B cell (primary cell): ENCODE measurements at regions not wholly inside any gene's neighbourhood (a gene's known extent, or its start where the extent isn't known, plus 50 kb on each side); places are given as distances from the start of the nearest gene placed in this dataset.

Source experiments
- ATAC-seq: fragments of 200-7000 bp; cut with Tn5 transposase; one replicate; pipeline ENCODE4 v1.10.0; 2021; ENCODE audit warnings: low read depth, mild to moderate bottlenecking, moderate number of reproducible peaks, moderate library complexity
- CTCF ChIA-PET: fragments of 350-600 bp; sonication (Branson Sonifier 250); formaldehyde crosslinking; loops from one replicate; lab custom pipeline; 2021; ENCODE audit warnings: antibody characterized with exemption, inconsistent platforms; lab: Charles Lee
- POLR2A ChIA-PET: fragments of 350-600 bp; sonication (Branson Sonifier 250); formaldehyde crosslinking; loops from one replicate; lab custom pipeline; 2021; ENCODE audit warnings: antibody characterized with exemption; lab: Charles Lee
- DNase-seq: peaks from one replicate; pipeline ENCODE4 v3.0.0; 2013
- H2AFZ ChIP-seq: 2 replicates; pipeline ENCODE4 v1.6.1; 2012; ENCODE audit warnings: mild to moderate bottlenecking, low read depth, low read length; ENCODE audit not compliant: insufficient read depth, poor library complexity, severe bottlenecking
- H3K27ac ChIP-seq, 2 donors: 1 replicate in 1 of 2; 2 replicates in 1 of 2; pipeline ENCODE4 v1.5.1; 2012 to 2013; ENCODE audit warnings: low read length in 2 of 2, mild to moderate bottlenecking in 2 of 2, moderate library complexity in 1 of 2
- H3K27me3 ChIP-seq, 4 experiments: fragments of 200-600 bp in 1 of 4; sonication (generic) in 1 of 4; replicated peaks in 1 of 4; 1 replicate in 2 of 4; 2 replicates in 2 of 4; pipeline versions ENCODE4 v1.6.1 to v1.7.0; 2013 to 2016; ENCODE audit warnings: low read length in 3 of 4, mild to moderate bottlenecking in 2 of 4, mixed read lengths in 1 of 4, moderate library complexity in 1 of 4; ENCODE audit not compliant: insufficient read depth in 4 of 4, control insufficient read depth in 3 of 4; ENCODE audit errors: control extremely low read depth in 1 of 4
- H3K36me3 ChIP-seq, 2 experiments: replicated peaks in 1 of 2; 1 replicate in 1 of 2; 2 replicates in 1 of 2; pipeline versions ENCODE4 v1.6.1 to v1.7.1; 2013; ENCODE audit warnings: low read length in 1 of 2; ENCODE audit not compliant: insufficient read depth in 2 of 2, control insufficient read depth in 1 of 2; ENCODE audit errors: control extremely low read depth in 1 of 2, extremely low read depth in 1 of 2
- H3K4me1 ChIP-seq, 2 donors: fragments of 200-600 bp in 1 of 2; sonication (generic) in 1 of 2; 1 replicate in 1 of 2; 2 replicates in 1 of 2; pipeline versions ENCODE4 v1.5.1 to v1.6.1; 2013 to 2017; ENCODE audit warnings: low read length in 2 of 2; ENCODE audit not compliant: control insufficient read depth in 2 of 2, insufficient read depth in 2 of 2
- H3K4me2 ChIP-seq: replicated peaks from 2 replicates; pipeline ENCODE3; 2012; ENCODE audit warnings: mild to moderate bottlenecking, low read depth, low read length; ENCODE audit not compliant: poor library complexity, severe bottlenecking
- H3K4me3 ChIP-seq, 5 experiments: fragments of 200-600 bp in 1 of 5; sonication (generic) in 1 of 5; 1 replicate in 3 of 5; 2 replicates in 2 of 5; pipeline versions ENCODE4 v1.5.1 to v1.7.0; 2011 to 2016; ENCODE audit warnings: low read length in 4 of 5, mild to moderate bottlenecking in 4 of 5, low read depth in 2 of 5, control low read depth in 1 of 5, moderate library complexity in 1 of 5; ENCODE audit not compliant: insufficient read depth in 1 of 5; ENCODE audit errors: control extremely low read depth in 1 of 5, extremely low read depth in 1 of 5
- H3K79me2 ChIP-seq: fragments of 200-600 bp; sonication (generic); one replicate; pipeline ENCODE4 v1.6.0; 2016; ENCODE audit warnings: low read length; ENCODE audit not compliant: control insufficient read depth, insufficient read depth
- H3K9ac ChIP-seq: fragments of 200-600 bp; sonication (generic); 2 replicates; pipeline ENCODE4 v1.6.1; 2017; ENCODE audit warnings: mild to moderate bottlenecking, low read length, moderate library complexity
- H3K9me3 ChIP-seq, 3 donors: one replicate each; pipeline versions ENCODE4 v1.6.1 to v1.7.1; 2013; ENCODE audit warnings: low read length in 2 of 3; ENCODE audit not compliant: control insufficient read depth in 2 of 3, insufficient read depth in 1 of 3; ENCODE audit errors: control extremely low read depth in 1 of 3
- H4K20me1 ChIP-seq: 2 replicates; pipeline ENCODE4 v1.6.0; 2012; ENCODE audit warnings: mild to moderate bottlenecking, low read length; ENCODE audit not compliant: insufficient read depth, control insufficient read depth, poor library complexity, severe bottlenecking
- H3K27ac Mint-ChIP-seq: one replicate; pipeline ENCODE4 v1.8.0; 2021; ENCODE audit warnings: mixed read lengths
- H3K27me3 Mint-ChIP-seq: one replicate; pipeline ENCODE4 v1.8.0; 2021; ENCODE audit warnings: mixed read lengths
- H3K4me1 Mint-ChIP-seq: one replicate; pipeline ENCODE4 v1.8.0; 2021; ENCODE audit warnings: mixed read lengths
- H3K4me3 Mint-ChIP-seq: one replicate; pipeline ENCODE4 v1.8.0; 2021; ENCODE audit warnings: mixed read lengths
- H3K9me3 Mint-ChIP-seq: one replicate; pipeline ENCODE4 v1.8.0; 2022; ENCODE audit warnings: mixed read lengths; ENCODE audit not compliant: insufficient read depth
- EZH2 ChIP-seq: IDR thresholded peaks from 2 replicates; pipeline ENCODE4 v1.6.1; 2012; ENCODE audit warnings: borderline replicate concordance, low read depth, mild to moderate bottlenecking, moderate library complexity, low read length; ENCODE audit not compliant: insufficient read depth, poor library complexity, severe bottlenecking
- WGBS: methylation state at CpG from one replicate; pipeline ENCODE4 v1.1.5; 2013; ENCODE audit warnings: missing lambda C conversion rate; ENCODE audit not compliant: insufficient coverage; 5-methylcytosine and 5-hydroxymethylcytosine counted together
- intact Hi-C: fragments of 100-400 bp; cut with micrococcal nuclease; formaldehyde crosslinking; loops from one replicate; pipeline ENCODE4 v1.10.0; 2022
- TF ChIP-seq, protein P1 (sequence below): fragments of 200-600 bp; IDR thresholded peaks from one replicate; pipeline ENCODE4 v1.8.0; 2022; ENCODE audit warnings: antibody characterized with exemption, mild to moderate bottlenecking

DNA sequence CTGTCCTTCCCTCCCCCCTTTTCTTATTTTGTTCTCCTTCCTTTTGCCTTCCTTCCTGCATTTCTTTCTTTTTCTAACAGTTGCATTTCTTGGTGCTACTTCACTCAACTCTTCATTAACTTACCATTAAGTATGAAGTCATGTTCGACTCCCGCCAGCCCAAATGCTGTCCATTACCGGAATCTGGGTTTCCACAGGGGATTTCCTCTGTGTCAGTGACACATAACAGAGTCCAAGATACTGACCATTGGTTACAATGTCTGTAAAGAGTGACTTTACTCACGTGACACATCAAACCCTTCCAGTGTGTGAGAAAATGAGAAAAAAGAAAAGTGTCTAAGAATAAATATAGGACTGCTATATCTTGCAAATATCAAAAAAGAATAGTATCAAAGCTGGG, 500.0 kb upstream of the FRG1 start:
- Mint-ChIP-seq H3K4me3 (no peak overlapping the region), H3K27me3 (no peaks in the 10 kb centered on the region), H3K27ac (no peak overlapping the region), H3K9me3 (peaks cover 2% of the 10 kb centered on the region), H3K4me1 (no peaks in the 10 kb centered on the region)
- Histone ChIP-seq H3K4me2 (no peak overlapping the region), H3K79me2 (no peaks in the 10 kb centered on the region), H3K9me3 (peaks cover 0 to under 1% (median 0%) of the 10 kb centered on the region in 3 donors), H3K27ac (no peak overlapping the region), H2AFZ (no peak overlapping the region), H3K4me3 (no peak overlapping the region), H3K4me1 (no peaks in the 10 kb centered on the region), H4K20me1 (no peaks in the 10 kb centered on the region), H3K27me3 (no peaks in the 10 kb centered on the region), H3K36me3 (no peaks in the 10 kb centered on the region), H3K9ac (no peak overlapping the region)
- ChIA-PET CTCF (no interaction called here), POLR2A (no interaction called here)
- DNase-seq (no peak), ATAC-seq (no peak)
- intact Hi-C loops: no loop called here
- WGBS: 88% methylated on average over 3 of the region's 4 CpGs
- TF ChIP-seq, protein P1, sequence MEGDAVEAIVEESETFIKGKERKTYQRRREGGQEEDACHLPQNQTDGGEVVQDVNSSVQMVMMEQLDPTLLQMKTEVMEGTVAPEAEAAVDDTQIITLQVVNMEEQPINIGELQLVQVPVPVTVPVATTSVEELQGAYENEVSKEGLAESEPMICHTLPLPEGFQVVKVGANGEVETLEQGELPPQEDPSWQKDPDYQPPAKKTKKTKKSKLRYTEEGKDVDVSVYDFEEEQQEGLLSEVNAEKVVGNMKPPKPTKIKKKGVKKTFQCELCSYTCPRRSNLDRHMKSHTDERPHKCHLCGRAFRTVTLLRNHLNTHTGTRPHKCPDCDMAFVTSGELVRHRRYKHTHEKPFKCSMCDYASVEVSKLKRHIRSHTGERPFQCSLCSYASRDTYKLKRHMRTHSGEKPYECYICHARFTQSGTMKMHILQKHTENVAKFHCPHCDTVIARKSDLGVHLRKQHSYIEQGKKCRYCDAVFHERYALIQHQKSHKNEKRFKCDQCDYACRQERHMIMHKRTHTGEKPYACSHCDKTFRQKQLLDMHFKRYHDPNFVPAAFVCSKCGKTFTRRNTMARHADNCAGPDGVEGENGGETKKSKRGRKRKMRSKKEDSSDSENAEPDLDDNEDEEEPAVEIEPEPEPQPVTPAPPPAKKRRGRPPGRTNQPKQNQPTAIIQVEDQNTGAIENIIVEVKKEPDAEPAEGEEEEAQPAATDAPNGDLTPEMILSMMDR: no peak
- no peak for TF ChIP-seq EZH2

DNA sequence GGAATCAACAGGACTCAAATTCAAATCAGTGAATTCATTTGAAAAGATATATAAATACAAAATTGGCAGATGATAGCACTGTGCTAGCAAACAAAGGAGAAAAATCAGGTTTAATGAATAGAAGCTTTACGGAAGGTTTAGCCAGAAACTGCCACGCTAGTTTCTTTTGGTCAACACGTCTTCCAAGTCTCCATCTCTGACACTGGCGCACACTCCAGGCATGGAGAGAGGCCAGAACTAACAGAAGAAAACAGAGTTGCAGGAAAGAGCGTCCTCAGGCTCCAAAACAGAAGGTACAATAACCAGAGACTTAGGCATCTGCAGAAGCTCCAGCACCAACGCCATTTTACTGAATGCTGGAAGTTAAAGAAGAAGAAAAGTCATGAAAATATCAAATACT, 497.3 kb upstream of the FRG1 start:
- no peak overlapping the region for H3K4me3 ChIP-seq
- intact Hi-C loops: no loop called here
- ChIA-PET POLR2A (no interaction called here), CTCF (no interaction called here)
- H3K9ac ChIP-seq: no peak overlapping the region
- H3K9me3 ChIP-seq: peaks cover 0 to 5% (median 0%) of the 10 kb centered on the region in 3 donors
- Mint-ChIP-seq H3K4me3 (no peak overlapping the region), H3K4me1 (no peaks in the 10 kb centered on the region), H3K27ac (no peak overlapping the region), H3K9me3 (peaks cover 2% of the 10 kb centered on the region), H3K27me3 (no peaks in the 10 kb centered on the region)
- H3K4me2 ChIP-seq: no peak overlapping the region
- H4K20me1 ChIP-seq: no peaks in the 10 kb centered on the region
- no peaks in the 10 kb centered on the region for H3K4me1 ChIP-seq
- WGBS: 82% methylated on average over 5 of the region's 6 CpGs
- ATAC-seq (no peak), DNase-seq (no peak)
- TF ChIP-seq EZH2: no peak
- TF ChIP-seq, protein P1: no peak
- H3K79me2 ChIP-seq: no peaks in the 10 kb centered on the region
- no peak overlapping the region for H3K27ac ChIP-seq
- H3K36me3 ChIP-seq: no peaks in the 10 kb centered on the region
- H2AFZ ChIP-seq: no peak overlapping the region
- no peaks in the 10 kb centered on the region for H3K27me3 ChIP-seq
